ENCODE measurements at regions not wholly inside any gene's neighbourhood (a gene's known extent, or its start where the extent isn't known, plus 50 kb on each side); places are given as distances from the start of the nearest gene placed in this dataset.

DNA sequence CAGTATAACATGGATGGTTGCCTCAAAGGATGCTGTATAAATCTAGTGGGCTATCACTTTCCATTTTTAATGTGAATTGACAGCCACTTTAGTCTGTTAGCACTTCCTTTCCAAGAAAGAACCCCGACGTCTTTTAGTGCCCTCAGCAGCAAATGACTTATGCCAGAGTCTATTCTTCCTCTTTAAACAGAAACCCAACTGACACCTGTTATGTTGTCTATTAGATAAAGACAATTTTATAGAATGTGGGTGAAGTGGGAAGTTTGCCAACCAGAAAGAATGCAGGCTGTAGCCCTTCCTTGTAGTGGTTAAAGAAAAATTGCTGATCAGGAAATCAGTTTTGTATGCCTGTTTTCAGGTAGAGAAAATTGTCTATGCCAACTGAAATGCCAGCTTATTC is 344.9 kb downstream of the ZNF326 start:
- TF ChIP-seq CTCF (IDR thresholded peaks at IDR 0.05; ENCODE audit: insufficient read depth, low read length) (no peak), POLR2AphosphoS5 (IDR thresholded peaks at IDR 0.05; ENCODE audit: low read depth) (no peak)

All from HL-60 (cell line).